ENCODE measurements at regions not wholly inside any gene's neighbourhood (a gene's known extent, or its start where the extent isn't known, plus 50 kb on each side); places are given as distances from the start of the nearest gene placed in this dataset.

DNA sequence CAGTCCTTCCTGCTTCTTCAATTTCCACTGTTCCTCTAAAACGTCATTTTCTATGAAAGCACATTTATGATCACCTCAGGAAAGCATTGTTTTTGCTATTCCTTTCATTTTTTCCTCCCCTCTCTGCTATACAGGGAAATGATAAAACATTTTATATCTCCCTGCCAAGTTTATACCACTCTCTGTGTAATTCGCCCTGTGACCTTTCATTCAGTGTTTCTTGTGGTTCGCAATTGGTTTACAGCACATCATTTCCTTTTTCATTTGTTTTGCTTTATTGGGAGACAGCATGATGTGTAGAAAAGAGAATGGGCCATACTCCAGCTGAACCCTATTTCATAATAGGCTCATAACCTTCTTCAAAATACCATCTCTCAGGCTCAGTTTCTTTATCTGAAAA lies 99.9 kb upstream of the RAPGEF2 start:
- intact Hi-C loops (cut with DNase I), result no loop called here
- no peak for DNase-seq
- Histone ChIP-seq H3K4me1 (peaks cover 0 to 11% (median 0%) of the 10 kb centered on the region in 4 donors), H3K27ac (no peak overlapping the region), H3K4me3 (no peak overlapping the region), H3K36me3 (no peaks in the 10 kb centered on the region), H3K27me3 (no peaks in the 10 kb centered on the region), H3K9me3 (no peaks in the 10 kb centered on the region)
- TF ChIP-seq, protein P1, sequence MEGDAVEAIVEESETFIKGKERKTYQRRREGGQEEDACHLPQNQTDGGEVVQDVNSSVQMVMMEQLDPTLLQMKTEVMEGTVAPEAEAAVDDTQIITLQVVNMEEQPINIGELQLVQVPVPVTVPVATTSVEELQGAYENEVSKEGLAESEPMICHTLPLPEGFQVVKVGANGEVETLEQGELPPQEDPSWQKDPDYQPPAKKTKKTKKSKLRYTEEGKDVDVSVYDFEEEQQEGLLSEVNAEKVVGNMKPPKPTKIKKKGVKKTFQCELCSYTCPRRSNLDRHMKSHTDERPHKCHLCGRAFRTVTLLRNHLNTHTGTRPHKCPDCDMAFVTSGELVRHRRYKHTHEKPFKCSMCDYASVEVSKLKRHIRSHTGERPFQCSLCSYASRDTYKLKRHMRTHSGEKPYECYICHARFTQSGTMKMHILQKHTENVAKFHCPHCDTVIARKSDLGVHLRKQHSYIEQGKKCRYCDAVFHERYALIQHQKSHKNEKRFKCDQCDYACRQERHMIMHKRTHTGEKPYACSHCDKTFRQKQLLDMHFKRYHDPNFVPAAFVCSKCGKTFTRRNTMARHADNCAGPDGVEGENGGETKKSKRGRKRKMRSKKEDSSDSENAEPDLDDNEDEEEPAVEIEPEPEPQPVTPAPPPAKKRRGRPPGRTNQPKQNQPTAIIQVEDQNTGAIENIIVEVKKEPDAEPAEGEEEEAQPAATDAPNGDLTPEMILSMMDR (IDR thresholded peaks at IDR 0.05), result no peak
- TF ChIP-seq POLR2A (IDR thresholded peaks at IDR 0.05) (no peak), EP300 (IDR thresholded peaks at IDR 0.05) (no peak), POLR2AphosphoS5 (IDR thresholded peaks at IDR 0.05) (no peak)
- WGBS, 2 donors, result 7 to 42% methylated on average over 3 of the region's 3 CpGs

DNA sequence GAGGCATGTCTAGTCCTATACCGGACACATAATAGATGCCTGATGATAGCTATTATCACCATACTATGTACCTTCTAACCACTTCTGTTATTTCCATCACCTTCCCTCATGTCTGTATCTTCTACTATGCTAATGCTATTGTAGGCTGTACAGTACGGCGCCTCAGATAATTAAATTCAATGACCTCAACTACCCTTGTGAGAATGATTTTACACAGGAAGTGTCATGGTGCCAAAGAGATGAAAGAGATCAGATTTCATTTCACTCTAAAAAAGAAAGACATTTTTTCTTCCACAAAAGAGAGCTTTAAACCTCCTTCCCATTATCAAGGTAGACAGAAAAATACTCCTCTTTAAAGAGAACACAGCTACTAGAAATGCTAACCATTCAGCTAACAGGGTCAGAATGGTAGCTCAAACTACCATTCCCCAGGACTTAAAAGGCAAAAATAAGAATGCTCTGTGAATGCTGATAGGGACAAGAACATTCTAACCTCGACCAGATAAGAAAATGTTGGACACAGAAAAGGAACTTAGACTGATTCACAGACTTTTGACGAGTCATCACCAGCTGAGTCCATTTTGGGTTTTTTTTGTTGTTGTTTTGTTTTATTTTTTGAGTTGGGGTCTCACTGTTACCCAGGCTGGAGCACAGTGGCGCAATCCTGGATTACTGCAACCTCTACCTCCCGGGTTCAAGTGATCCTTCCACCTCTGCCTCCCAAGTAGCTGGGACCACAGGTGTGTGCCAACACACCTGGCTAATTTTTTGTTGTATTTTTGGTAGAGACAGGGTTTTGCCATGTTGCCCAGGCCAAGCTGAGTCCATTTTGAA lies 99.2 kb upstream of the RAPGEF2 start:
- intact Hi-C loops (cut with DNase I), result no loop called here
- H3K27me3 ChIP-seq, result no peaks in the 10 kb centered on the region
- no peak overlapping the region for H3K4me3 ChIP-seq
- H3K9me3 ChIP-seq, result no peaks in the 10 kb centered on the region
- peaks cover 0 to 5% (median 0%) of the 10 kb centered on the region in 4 donors for H3K4me1 ChIP-seq
- H3K27ac ChIP-seq, result no peak overlapping the region
- TF ChIP-seq, protein P1 (IDR thresholded peaks at IDR 0.05), result no peak
- TF ChIP-seq POLR2A (IDR thresholded peaks at IDR 0.05), result no peak
- no peaks in the 10 kb centered on the region for H3K36me3 ChIP-seq
- no peak for DNase-seq
- WGBS, 2 donors, result 45 to 71% methylated on average over 7 of the region's 7 CpGs

DNA sequence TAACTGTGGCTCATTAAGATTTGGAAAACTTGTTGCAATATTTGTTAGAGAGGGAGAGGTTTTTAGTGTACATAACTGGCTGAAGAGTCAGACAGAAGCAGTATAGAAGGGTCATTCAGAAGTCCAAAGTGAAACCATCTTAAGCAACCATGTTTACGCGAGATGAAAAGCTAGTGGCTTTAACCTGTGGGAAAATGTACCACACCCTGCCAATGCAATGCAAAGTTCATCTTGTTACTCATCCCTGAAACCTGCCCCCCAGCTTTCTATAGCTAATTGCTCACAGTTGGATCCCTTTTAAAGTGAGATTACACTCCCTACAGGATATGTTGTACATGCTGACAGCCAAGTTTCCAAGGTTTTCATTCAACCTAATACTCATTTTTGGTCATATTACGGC lies 96.7 kb upstream of the RAPGEF2 start:
- Histone ChIP-seq H3K9me3 (no peaks in the 10 kb centered on the region), H3K4me3 (no peak overlapping the region), H3K27me3 (no peaks in the 10 kb centered on the region), H3K36me3 (no peaks in the 10 kb centered on the region), H3K4me1 (peaks cover 0 to 16% (median 11%) of the 10 kb centered on the region in 4 donors), H3K27ac (no peak overlapping the region)
- intact Hi-C loops (cut with DNase I), result no loop called here
- TF ChIP-seq EP300 (IDR thresholded peaks at IDR 0.05) (no peak), POLR2A (IDR thresholded peaks at IDR 0.05) (no peak), POLR2AphosphoS5 (IDR thresholded peaks at IDR 0.05) (no peak)
- TF ChIP-seq, protein P1 (IDR thresholded peaks at IDR 0.05), result no peak
- WGBS, 2 donors, result 50 to 76% methylated on average over 3 of the region's 3 CpGs
- DNase-seq, result no peak

DNA sequence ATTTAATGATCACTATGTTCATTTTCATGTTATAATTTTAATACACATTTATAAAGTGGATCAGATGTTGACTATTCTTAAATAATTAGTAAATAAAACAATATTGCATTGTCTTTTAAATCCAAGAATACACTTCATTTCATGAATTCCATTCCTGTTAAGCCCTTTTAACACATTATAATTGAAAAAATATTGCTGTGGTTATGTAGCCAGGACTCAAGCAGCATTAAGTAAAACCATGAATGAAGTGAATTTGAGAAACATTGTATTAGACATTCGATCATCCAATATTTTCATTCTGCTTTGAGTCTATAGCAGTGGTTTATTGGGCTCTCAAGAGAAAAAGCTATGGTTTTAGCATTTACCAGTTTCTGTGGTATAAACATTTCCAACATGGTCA lies 94.2 kb upstream of the RAPGEF2 start:
- no peak for DNase-seq
- WGBS, 2 donors, result 56 to 98% methylated on average over 1 of the region's 1 CpG
- no peak overlapping the region for H3K27ac ChIP-seq
- no peaks in the 10 kb centered on the region for H3K36me3 ChIP-seq
- H3K4me1 ChIP-seq, result peaks cover 0 to 17% (median 11%) of the 10 kb centered on the region in 4 donors
- H3K27me3 ChIP-seq, result no peaks in the 10 kb centered on the region
- TF ChIP-seq POLR2A (IDR thresholded peaks at IDR 0.05), result no peak
- TF ChIP-seq, protein P1 (IDR thresholded peaks at IDR 0.05), result no peak
- TF ChIP-seq EP300 (IDR thresholded peaks at IDR 0.05), result no peak
- TF ChIP-seq POLR2AphosphoS5 (IDR thresholded peaks at IDR 0.05), result no peak
- H3K9me3 ChIP-seq, result no peaks in the 10 kb centered on the region
- intact Hi-C loops (cut with DNase I), result no loop called here
- H3K4me3 ChIP-seq, result no peak overlapping the region
